ENCODE measurements at regions not wholly inside any gene's neighbourhood (a gene's known extent, or its start where the extent isn't known, plus 50 kb on each side); places are given as distances from the start of the nearest gene placed in this dataset.

DNA sequence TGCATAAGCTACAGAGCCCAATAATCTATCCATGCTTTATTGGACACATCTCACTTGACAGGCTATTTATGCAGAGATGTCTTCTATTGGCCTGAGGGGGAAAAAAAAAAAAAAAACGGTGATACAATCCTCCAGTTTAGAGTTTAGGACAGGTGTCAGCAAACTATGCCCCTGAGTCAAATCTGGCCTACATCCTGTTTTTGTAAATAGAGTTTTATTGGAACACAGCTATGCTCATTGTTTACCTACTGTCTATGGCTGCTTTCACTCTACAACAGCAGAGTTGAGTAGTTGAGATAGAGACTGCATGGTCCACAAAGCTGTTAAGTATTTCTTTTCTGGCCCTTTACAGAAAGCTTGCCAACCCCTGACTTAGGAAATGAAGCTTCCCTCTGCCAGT is 403.1 kb downstream of the C12orf75 start:
- no peak for ATAC-seq
- Histone ChIP-seq H2AFZ (ENCODE audit: low read length) (no peak overlapping the region), H3K4me3 (replicated peaks in 1 of 3; ENCODE audit: insufficient read depth in 1 of 3, low read depth in 2 of 3, low read length in 3 of 3) (no peak overlapping the region), H3K79me2 (ENCODE audit: insufficient read depth, low read length) (no peaks in the 10 kb centered on the region), H3K9me3 (ENCODE audit: low read length) (no peaks in the 10 kb centered on the region), H3K4me2 (ENCODE audit: low read depth, low read length) (no peak overlapping the region), H3K27ac (ENCODE audit: extremely low read length, insufficient read depth, low read length) (no peak overlapping the region), H3K27me3 (ENCODE audit: control insufficient read depth in 1 of 2, insufficient read depth in 2 of 2, low read length in 2 of 2) (no peaks in the 10 kb centered on the region), H3K36me3 (replicated peaks in 1 of 2; ENCODE audit: control insufficient read depth in 1 of 2, insufficient read depth in 2 of 2, low read length in 2 of 2) (no peaks in the 10 kb centered on the region), H3K9ac (ENCODE audit: insufficient read depth, low read depth, low read length) (no peak overlapping the region), H3K4me1 (ENCODE audit: insufficient read depth, low read length) (no peaks in the 10 kb centered on the region), H4K20me1 (ENCODE audit: insufficient read depth, low read length) (no peaks in the 10 kb centered on the region)
- TF ChIP-seq TBL1XR1 (IDR thresholded peaks at IDR 0.05; ENCODE audit: borderline replicate concordance, low read length, partially characterized antibody) (no peak), CREM (IDR thresholded peaks at IDR 0.05) (no peak), CREM (CRISPR knock-in tag; IDR thresholded peaks at IDR 0.05) (no peak), SP4 (CRISPR knock-in tag; IDR thresholded peaks at IDR 0.05) (no peak), JDP2 (CRISPR knock-in tag; IDR thresholded peaks at IDR 0.05; ENCODE audit: borderline replicate concordance) (no peak), HDAC6 (IDR thresholded peaks at IDR 0.05; ENCODE audit: low read depth, low read length) (no peak), SOX5 (CRISPR knock-in tag; IDR thresholded peaks at IDR 0.05; ENCODE audit: borderline replicate concordance) (no peak), NFATC3 (CRISPR knock-in tag; IDR thresholded peaks at IDR 0.05) (no peak), ZNF224 (CRISPR knock-in tag; IDR thresholded peaks at IDR 0.05) (no peak), RORA (CRISPR knock-in tag; IDR thresholded peaks at IDR 0.05) (no peak), ZNF382 (CRISPR knock-in tag; IDR thresholded peaks at IDR 0.05; ENCODE audit: borderline replicate concordance) (no peak), EHMT2 (IDR thresholded peaks at IDR 0.05; ENCODE audit: borderline replicate concordance, low read depth, low read length) (no peak), ZNF18 (CRISPR knock-in tag; IDR thresholded peaks at IDR 0.05; ENCODE audit: insufficient replicate concordance) (no peak)
- ChIA-PET POLR2A (no interaction called here), CTCF (ENCODE audit: low intra/inter-chr PET ratio, low total read pairs) (no interaction called here)
- no peak for FAIRE-seq
- in situ Hi-C loops (cut with HindIII; ENCODE audit: extremely low pct_ligation_motif_present, low pct_unique_long_range_greater_than_20kb): no loop called here
- intact Hi-C loops (cut with micrococcal nuclease; ENCODE audit: unreplicated experiment): no loop called here
- no peak for DNase-seq (ENCODE audit: low spot score)
- no TSS peak for BruUV-seq (replicated peaks)
- WGBS (ENCODE audit: low lambda C conversion rate): 0% methylated on average over 1 of the region's 1 CpG
